CD4-positive, alpha-beta T cell treated with Interleukin-21 for 1 hour (primary cell): ENCODE measurements at regions not wholly inside any gene's neighbourhood (a gene's known extent, or its start where the extent isn't known, plus 50 kb on each side); places are given as distances from the start of the nearest gene placed in this dataset.

Source experiments
- DNase-seq: peaks from one replicate; pipeline ENCODE4 v3.0.0-alpha.2; 2020

- no peak for DNase-seq
Observed at GRCh38 chr6:105753207-105753606, 332.9 kb upstream of the PRDM1 start.

- DNase-seq, result no peak
Observed at GRCh38 chr6:105750089-105750488, 336.0 kb upstream of the PRDM1 start.

GRCh38 chr6:105748737-105749161 lies 337.4 kb upstream of the PRDM1 start:
- DNase-seq, result peak; percentile 7

GRCh38 chr6:105747823-105748405 lies 338.2 kb upstream of the PRDM1 start:
- DNase-seq, result no peak

GRCh38 chr6:105746509-105746908 lies 339.6 kb upstream of the PRDM1 start:
- no peak for DNase-seq

GRCh38 chr6:105746130-105746505 lies 340.0 kb upstream of the PRDM1 start:
- DNase-seq, result no peak

- DNase-seq, result no peak
Observed at GRCh38 chr6:105745464-105746129, 340.5 kb upstream of the PRDM1 start.

GRCh38 chr6:105744815-105745214 lies 341.3 kb upstream of the PRDM1 start:
- no peak for DNase-seq

- no peak for DNase-seq
Observed at GRCh38 chr6:105740946-105741645, 338.2 kb upstream of the PREP start.

GRCh38 chr6:105739764-105740163 lies 336.9 kb upstream of the PREP start:
- DNase-seq, result no peak

- DNase-seq, result peak; percentile 52
Observed at GRCh38 chr6:105733556-105734162, 330.8 kb upstream of the PREP start.

GRCh38 chr6:105728995-105729394 lies 326.1 kb upstream of the PREP start:
- DNase-seq, result no peak

- DNase-seq, result no peak
Observed at GRCh38 chr6:105726902-105727655, 324.2 kb upstream of the PREP start.

GRCh38 chr6:105714846-105715245 lies 312.0 kb upstream of the PREP start:
- no peak for DNase-seq

- no peak for DNase-seq
Observed at GRCh38 chr6:105713474-105714118, 310.7 kb upstream of the PREP start.

GRCh38 chr6:105711216-105711615 lies 308.3 kb upstream of the PREP start:
- no peak for DNase-seq

GRCh38 chr6:105705608-105706007 lies 302.7 kb upstream of the PREP start:
- DNase-seq, result no peak

GRCh38 chr6:105695461-105695860 lies 292.6 kb upstream of the PREP start:
- no peak for DNase-seq

GRCh38 chr6:105692613-105693215 lies 289.8 kb upstream of the PREP start:
- no peak for DNase-seq

GRCh38 chr6:105691971-105692370 lies 289.1 kb upstream of the PREP start:
- DNase-seq, result no peak

GRCh38 chr6:105691081-105691480 lies 288.2 kb upstream of the PREP start:
- DNase-seq, result peak; percentile 1

- DNase-seq, result no peak
Observed at GRCh38 chr6:105688573-105688972, 285.7 kb upstream of the PREP start.
